SK-N-SH (cell line): ENCODE measurements at regions not wholly inside any gene's neighbourhood (a gene's known extent, or its start where the extent isn't known, plus 50 kb on each side); places are given as distances from the start of the nearest gene placed in this dataset.

Experiments used
- CTCF ChIA-PET: fragments of 300-600, 350-600 bp; formaldehyde crosslinking; extraction: SDS; loops from one replicate; lab custom pipeline; 2021; lab: Yijun Ruan, JAX
- POLR2A ChIA-PET: fragments of 350-600 bp; sonication (Branson Sonifier 250); formaldehyde crosslinking; extraction: SDS; loops from one replicate; lab custom pipeline; 2020; ENCODE audit warnings: antibody characterized with exemption, inconsistent platforms; lab: Yijun Ruan, JAX
- DNase-seq: peaks from one replicate; pipeline ENCODE4 v3.0.0; 2012
- H2AFZ ChIP-seq: fragments of 200-600 bp; sonication (generic); 2 replicates; pipeline ENCODE4 v1.8.1; 2016; ENCODE audit warnings: antibody characterized with exemption, mild to moderate bottlenecking, low read depth
- H3F3A ChIP-seq: fragments of 200-600 bp; sonication (generic); replicated peaks from 2 replicates; pipeline ENCODE3; 2016; ENCODE audit warnings: antibody characterized with exemption, mild to moderate bottlenecking; ENCODE audit not compliant: insufficient read depth
- H3K27ac ChIP-seq, 2 experiments: fragments of 200-500 bp in 1 of 2; fragments of 200-600 bp in 1 of 2; sonication (Bioruptor generic) in 1 of 2; sonication (generic), shearing (Covaris generic) in 1 of 2; 2 replicates each; pipeline versions ENCODE4 v1.5.1 to v1.6.1; 2014 to 2016; ENCODE audit warnings: low read depth in 2 of 2, inconsistent platforms in 1 of 2, low read length in 1 of 2, mild to moderate bottlenecking in 1 of 2, mixed read lengths in 1 of 2
- H3K27me3 ChIP-seq: fragments of 200-600 bp; sonication (generic), shearing (Covaris generic); 2 replicates; pipeline ENCODE4 v1.6.1; 2016; ENCODE audit warnings: mixed run types; ENCODE audit not compliant: insufficient read depth
- H3K36me3 ChIP-seq, 2 experiments: fragments of 200-500 bp in 1 of 2; fragments of 200-600 bp in 1 of 2; sonication (Bioruptor generic) in 1 of 2; sonication (generic) in 1 of 2; replicated peaks in 1 of 2; 2 replicates each; pipeline versions ENCODE3 to v1.5.1; 2014 to 2016; ENCODE audit warnings: low read length in 1 of 2, mild to moderate bottlenecking in 1 of 2; ENCODE audit not compliant: insufficient read depth in 2 of 2, control insufficient read depth in 1 of 2
- H3K4me1 ChIP-seq, 2 experiments: fragments of 200-500 bp in 1 of 2; fragments of 200-600 bp in 1 of 2; sonication (Bioruptor generic) in 1 of 2; sonication (generic), shearing (Covaris generic) in 1 of 2; 2 replicates each; pipeline versions ENCODE4 v1.5.1 to v1.6.1; 2014 to 2016; ENCODE audit warnings: low read depth in 1 of 2, low read length in 1 of 2, mixed run types in 1 of 2; ENCODE audit not compliant: insufficient read depth in 2 of 2, control insufficient read depth in 1 of 2
- H3K4me2 ChIP-seq: fragments of 200-600 bp; sonication (generic), shearing (Covaris generic); 2 replicates; pipeline ENCODE4 v1.6.1; 2017; ENCODE audit warnings: mixed run types
- H3K4me3 ChIP-seq, 2 experiments: fragments of 200-500 bp in 1 of 2; fragments of 200-600 bp in 1 of 2; sonication (Bioruptor generic) in 1 of 2; sonication (generic), shearing (Covaris generic) in 1 of 2; 2 replicates each; pipeline versions ENCODE4 v1.5.1 to v1.8.1; 2014 to 2016; ENCODE audit warnings: low read depth in 2 of 2, inconsistent platforms in 1 of 2, low read length in 1 of 2, mild to moderate bottlenecking in 1 of 2, mixed read lengths in 1 of 2, moderate library complexity in 1 of 2
- H3K79me2 ChIP-seq: fragments of 200-600 bp; sonication (generic); 2 replicates; pipeline ENCODE4 v1.8.1; 2017; ENCODE audit warnings: mild to moderate bottlenecking; ENCODE audit not compliant: insufficient read depth
- H3K9ac ChIP-seq: fragments of 200-600 bp; sonication (generic); 2 replicates; pipeline ENCODE4 v1.6.1; 2017; ENCODE audit warnings: mixed run types
- H3K9me2 ChIP-seq: fragments of 200-600 bp; sonication (generic); 2 replicates; pipeline ENCODE4 v1.6.1; 2017; ENCODE audit warnings: mixed run types
- H3K9me3 ChIP-seq: fragments of 200-600 bp; sonication (generic); 2 replicates; pipeline ENCODE4 v1.6.1; 2017; ENCODE audit warnings: mixed run types, mild to moderate bottlenecking, moderate library complexity
- H4K20me1 ChIP-seq: fragments of 200-600 bp; sonication (generic); 2 replicates; pipeline ENCODE4 v1.6.1; 2017; ENCODE audit warnings: mild to moderate bottlenecking, mixed run types; ENCODE audit not compliant: insufficient read depth
- CHD2 ChIP-seq: fragments of 150-350 bp; IDR thresholded peaks from 2 replicates; pipeline ENCODE4 v1.6.1; 2018; ENCODE audit warnings: low read length; ENCODE audit not compliant: partially characterized antibody
- EP300 ChIP-seq, 2 experiments: IDR thresholded peaks; 2 replicates each; pipeline versions ENCODE4 v1.4.0 to v1.6.1; 2012; ENCODE audit warnings: borderline replicate concordance in 1 of 2, low read depth in 1 of 2, low read length in 1 of 2
- FOSL2 ChIP-seq: IDR thresholded peaks from 2 replicates; pipeline ENCODE4 v1.4.0; 2012; ENCODE audit warnings: low read depth, mild to moderate bottlenecking, moderate library complexity, borderline replicate concordance
- GATA2 ChIP-seq: sonication (generic); formaldehyde crosslinking; IDR thresholded peaks from 2 replicates; pipeline ENCODE4 v1.5.0; 2020; ENCODE audit warnings: mild to moderate bottlenecking, missing genetic modification reagents
- MXI1 ChIP-seq: IDR thresholded peaks from 2 replicates; pipeline ENCODE4 v1.6.1; 2012; ENCODE audit warnings: mild to moderate bottlenecking, low read depth, low read length, improper control_type of control experiment
- NFIC ChIP-seq: IDR thresholded peaks from 2 replicates; pipeline ENCODE4 v1.4.0; 2012; ENCODE audit warnings: borderline replicate concordance
- POLR2AphosphoS5 ChIP-seq: IDR thresholded peaks from 2 replicates; pipeline ENCODE4 v1.6.1; 2012; ENCODE audit warnings: low read depth, low read length
- RCOR1 ChIP-seq: fragments of 150-350 bp; IDR thresholded peaks from 2 replicates; pipeline ENCODE4 v1.6.1; 2017; ENCODE audit warnings: antibody characterized with exemption, low read length
- SIN3A ChIP-seq: IDR thresholded peaks from 2 replicates; pipeline ENCODE4 v1.6.1; 2012; ENCODE audit warnings: low read depth, mild to moderate bottlenecking, low read length, moderate library complexity, borderline replicate concordance
- WGBS: methylation state at CpG from one replicate; pipeline ENCODE4 v1.1.6; 2017; ENCODE audit warnings: low lambda C conversion rate; 5-methylcytosine and 5-hydroxymethylcytosine counted together
- TF ChIP-seq, protein P1 (sequence below): IDR thresholded peaks from 2 replicates; pipeline ENCODE4 v1.4.0; 2012; ENCODE audit warnings: low read depth
- TF ChIP-seq, protein P2 (sequence below): IDR thresholded peaks from 2 replicates; pipeline ENCODE4 v1.4.0; 2012; ENCODE audit warnings: low read depth, borderline replicate concordance

DNA sequence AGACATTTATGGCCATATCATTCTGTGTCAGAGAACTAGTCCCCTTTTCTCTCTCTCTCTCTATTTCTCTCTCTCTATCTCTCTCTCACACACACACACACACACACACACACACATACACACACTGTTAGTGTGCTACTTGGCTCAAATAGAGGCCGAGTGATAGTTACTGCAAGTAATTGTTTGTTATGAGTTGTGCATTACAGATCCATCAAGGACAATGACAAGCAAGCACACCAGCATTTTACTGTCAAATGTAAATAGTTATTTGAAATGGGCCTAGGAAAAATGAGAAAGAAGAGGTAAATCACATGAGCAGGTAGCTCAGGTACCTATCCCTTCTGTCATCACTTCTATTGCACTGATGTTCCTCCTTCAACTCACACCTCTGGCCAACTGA is 122.4 kb upstream of the CDH7 start:
- no peaks in the 10 kb centered on the region for H3K9me3 ChIP-seq
- no peaks in the 10 kb centered on the region for H4K20me1 ChIP-seq
- WGBS = 41% methylated on average over 1 of the region's 1 CpG
- no peak overlapping the region for H2AFZ ChIP-seq
- no peak overlapping the region for H3K4me2 ChIP-seq
- no peak overlapping the region for H3K9ac ChIP-seq
- H3K4me1 ChIP-seq = no peaks in the 10 kb centered on the region
- H3K36me3 ChIP-seq = no peaks in the 10 kb centered on the region
- H3F3A ChIP-seq = no peaks in the 10 kb centered on the region
- POLR2A ChIA-PET = no interaction called here
- no peak overlapping the region for H3K4me3 ChIP-seq
- H3K27ac ChIP-seq = no peak overlapping the region
- no peaks in the 10 kb centered on the region for H3K27me3 ChIP-seq
- no peak for DNase-seq
- TF ChIP-seq EP300 (IDR thresholded peaks at IDR 0.05; ENCODE audit: borderline replicate concordance in 1 of 2, low read depth in 1 of 2, low read length in 1 of 2) = no peak
- TF ChIP-seq, protein P1, sequence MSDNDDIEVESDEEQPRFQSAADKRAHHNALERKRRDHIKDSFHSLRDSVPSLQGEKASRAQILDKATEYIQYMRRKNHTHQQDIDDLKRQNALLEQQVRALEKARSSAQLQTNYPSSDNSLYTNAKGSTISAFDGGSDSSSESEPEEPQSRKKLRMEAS = no peak
- TF ChIP-seq, protein P2, sequence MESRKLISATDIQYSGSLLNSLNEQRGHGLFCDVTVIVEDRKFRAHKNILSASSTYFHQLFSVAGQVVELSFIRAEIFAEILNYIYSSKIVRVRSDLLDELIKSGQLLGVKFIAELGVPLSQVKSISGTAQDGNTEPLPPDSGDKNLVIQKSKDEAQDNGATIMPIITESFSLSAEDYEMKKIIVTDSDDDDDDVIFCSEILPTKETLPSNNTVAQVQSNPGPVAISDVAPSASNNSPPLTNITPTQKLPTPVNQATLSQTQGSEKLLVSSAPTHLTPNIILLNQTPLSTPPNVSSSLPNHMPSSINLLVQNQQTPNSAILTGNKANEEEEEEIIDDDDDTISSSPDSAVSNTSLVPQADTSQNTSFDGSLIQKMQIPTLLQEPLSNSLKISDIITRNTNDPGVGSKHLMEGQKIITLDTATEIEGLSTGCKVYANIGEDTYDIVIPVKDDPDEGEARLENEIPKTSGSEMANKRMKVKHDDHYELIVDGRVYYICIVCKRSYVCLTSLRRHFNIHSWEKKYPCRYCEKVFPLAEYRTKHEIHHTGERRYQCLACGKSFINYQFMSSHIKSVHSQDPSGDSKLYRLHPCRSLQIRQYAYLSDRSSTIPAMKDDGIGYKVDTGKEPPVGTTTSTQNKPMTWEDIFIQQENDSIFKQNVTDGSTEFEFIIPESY = no peak
- no peak for TF ChIP-seq CHD2
- no peak for TF ChIP-seq NFIC
- TF ChIP-seq FOSL2 = no peak
- TF ChIP-seq, all 33 proteins: peak for 0
- Histone ChIP-seq H3K79me2 (no peaks in the 10 kb centered on the region), H3K9me2 (no peaks in the 10 kb centered on the region)
- CTCF ChIA-PET = no interaction called here

DNA sequence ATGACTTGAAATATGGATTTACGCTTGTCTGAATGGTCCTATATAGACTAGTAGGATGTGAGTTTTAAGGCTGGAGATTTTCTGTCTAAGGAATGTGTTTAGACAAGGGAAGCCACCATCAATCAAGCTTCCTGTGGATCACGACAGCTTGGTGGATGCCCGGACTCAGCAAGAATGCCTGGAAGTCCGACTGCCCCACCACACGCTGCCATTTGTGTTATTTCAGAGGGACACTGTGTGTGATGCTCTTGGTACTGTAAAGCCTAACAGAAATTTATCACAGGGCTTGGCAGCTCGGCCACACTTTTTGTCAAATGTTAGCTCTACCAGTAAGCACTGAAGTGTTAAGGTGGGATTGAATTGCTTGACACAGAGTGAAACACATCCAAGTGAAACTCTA is 127.1 kb upstream of the CDH7 start:
- Histone ChIP-seq H3K4me2 (no peak overlapping the region), H3K79me2 (no peaks in the 10 kb centered on the region), H3K9ac (no peak overlapping the region), H3K4me1 (no peaks in the 10 kb centered on the region), H4K20me1 (no peaks in the 10 kb centered on the region), H3K27me3 (no peaks in the 10 kb centered on the region), H2AFZ (no peak overlapping the region), H3K27ac (no peak overlapping the region), H3K9me3 (no peaks in the 10 kb centered on the region), H3K9me2 (no peaks in the 10 kb centered on the region), H3F3A (no peaks in the 10 kb centered on the region), H3K4me3 (no peak overlapping the region), H3K36me3 (no peaks in the 10 kb centered on the region)
- no peak for DNase-seq
- no peak for TF ChIP-seq EP300 (IDR thresholded peaks at IDR 0.05; ENCODE audit: borderline replicate concordance in 1 of 2, low read depth in 1 of 2, low read length in 1 of 2)
- no peak for TF ChIP-seq GATA2
- TF ChIP-seq RCOR1 = no peak
- no peak for TF ChIP-seq POLR2AphosphoS5
- TF ChIP-seq MXI1 = no peak
- POLR2A ChIA-PET = no interaction called here
- CTCF ChIA-PET = interaction anchor here (1.1 kb wide), 1 partner anchor 9 kb away, joined by 3 read pairs; no protein-coding TSS in a partner anchor
- 39% methylated on average over 6 of the region's 6 CpGs for WGBS

DNA sequence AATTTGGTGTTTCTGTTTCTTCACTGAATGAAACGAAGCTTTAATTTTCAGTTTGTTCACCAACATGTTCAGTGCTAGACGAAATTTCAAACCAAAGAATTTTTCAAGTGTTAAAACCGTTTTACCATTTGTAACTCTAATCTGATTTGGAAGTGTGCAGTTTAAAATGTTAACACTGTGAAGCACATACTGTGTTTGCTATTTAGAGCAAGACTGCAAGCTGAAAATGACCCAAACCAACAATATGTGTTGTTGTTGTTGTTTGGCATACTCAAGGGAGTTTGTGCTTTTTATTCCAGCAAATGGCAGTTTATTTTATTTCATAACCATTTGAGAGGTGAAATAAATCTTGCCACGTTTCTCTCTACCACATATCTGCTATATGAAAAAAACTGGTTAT is 128.4 kb upstream of the CDH7 start:
- Histone ChIP-seq H3K9me3 (no peaks in the 10 kb centered on the region), H2AFZ (no peak overlapping the region)
- 7% methylated on average over 4 of the region's 4 CpGs for WGBS
- DNase-seq = no peak
- no peak for TF ChIP-seq SIN3A
- TF ChIP-seq, all 33 proteins: peak for 0
- H3K9me2 ChIP-seq = no peaks in the 10 kb centered on the region
- CTCF ChIA-PET = no interaction called here
- no peaks in the 10 kb centered on the region for H3K27me3 ChIP-seq
- H3K4me1 ChIP-seq = no peaks in the 10 kb centered on the region
- H4K20me1 ChIP-seq = no peaks in the 10 kb centered on the region
- no peak overlapping the region for H3K9ac ChIP-seq
- no peaks in the 10 kb centered on the region for H3K36me3 ChIP-seq
- POLR2A ChIA-PET = no interaction called here
- no peaks in the 10 kb centered on the region for H3F3A ChIP-seq
- no peak overlapping the region for H3K27ac ChIP-seq
- H3K4me3 ChIP-seq = no peak overlapping the region
- H3K4me2 ChIP-seq = no peak overlapping the region
- no peaks in the 10 kb centered on the region for H3K79me2 ChIP-seq
